IMR-90 (cell line): ENCODE measurements at regions not wholly inside any gene's neighbourhood (a gene's known extent, or its start where the extent isn't known, plus 50 kb on each side); places are given as distances from the start of the nearest gene placed in this dataset.

ENCODE experiments used
- ATAC-seq: fragments of 200-7000 bp; cut with Tn5 transposase; 2 replicates; pipeline ENCODE4 v1.9.1; 2020; ENCODE audit warnings: low read depth, mild to moderate bottlenecking, moderate library complexity
- BruUV-seq: library from RNA; stranded (reverse); fragments of 400-500 nt; replicated peaks from 2 replicates; lab custom pipeline; 2021; lab: Mats Ljungman, UMichigan
- CTCF ChIA-PET: fragments of 300-600 bp; formaldehyde crosslinking; extraction: SDS; loops from one replicate; lab custom pipeline; 2021; ENCODE audit warnings: antibody characterized with exemption; lab: Yijun Ruan, JAX
- POLR2A ChIA-PET: fragments of 300-600 bp; sonication (Branson Sonifier 250); formaldehyde crosslinking; loops from one replicate; lab custom pipeline; 2022; ENCODE audit warnings: antibody characterized with exemption; ENCODE audit not compliant: unreplicated experiment; lab: Charles Lee
- DNase-seq: peaks from one replicate; pipeline ENCODE4 v3.0.0; 2013
- H2AFZ ChIP-seq: replicated peaks from 2 replicates; pipeline ENCODE3; 2013; ENCODE audit warnings: low read length, mild to moderate bottlenecking; ENCODE audit not compliant: poor library complexity
- H2AK5ac ChIP-seq: 2 replicates; pipeline ENCODE4 v1.6.1; 2013; ENCODE audit warnings: low read depth, low read length, inconsistent platforms
- H2AK9ac ChIP-seq: replicated peaks from 2 replicates; pipeline ENCODE3; 2013; ENCODE audit warnings: mild to moderate bottlenecking, low read depth, low read length, moderate library complexity; ENCODE audit not compliant: poor library complexity
- H2BK120ac ChIP-seq: 2 replicates; pipeline ENCODE4 v1.6.1; 2013; ENCODE audit warnings: low read depth, low read length, inconsistent platforms
- H2BK15ac ChIP-seq: 3 replicates; pipeline ENCODE4 v1.6.1; 2013; ENCODE audit warnings: low read depth, low read length, inconsistent platforms
- H2BK20ac ChIP-seq: 2 replicates; pipeline ENCODE4 v1.6.1; 2013; ENCODE audit warnings: low read depth, mild to moderate bottlenecking, inconsistent platforms, low read length, moderate library complexity
- H2BK5ac ChIP-seq: 2 replicates; pipeline ENCODE4 v1.6.1; 2013; ENCODE audit warnings: mild to moderate bottlenecking, low read depth, low read length, inconsistent platforms; ENCODE audit not compliant: poor library complexity, severe bottlenecking
- H3K14ac ChIP-seq: replicated peaks from 2 replicates; pipeline ENCODE4 v1.6.1; 2013; ENCODE audit warnings: low read depth, low read length, inconsistent platforms
- H3K18ac ChIP-seq: 2 replicates; pipeline ENCODE4 v1.6.1; 2013; ENCODE audit warnings: low read depth, low read length, control low read depth
- H3K23ac ChIP-seq: 2 replicates; pipeline ENCODE4 v1.6.1; 2013; ENCODE audit warnings: low read depth, low read length, inconsistent platforms
- H3K27ac ChIP-seq: 2 replicates; pipeline ENCODE4 v1.5.1; 2013; ENCODE audit warnings: mild to moderate bottlenecking, control low read depth, low read length; ENCODE audit not compliant: insufficient read depth
- H3K27me3 ChIP-seq: 2 replicates; pipeline ENCODE4 v1.6.1; 2013; ENCODE audit warnings: low read length; ENCODE audit not compliant: control insufficient read depth, insufficient read depth
- H3K36me3 ChIP-seq: 2 replicates; pipeline ENCODE4 v1.6.1; 2013; ENCODE audit warnings: low read length, mixed read lengths; ENCODE audit not compliant: control insufficient read depth, insufficient read depth
- H3K4ac ChIP-seq: 2 replicates; pipeline ENCODE4 v1.6.1; 2013; ENCODE audit warnings: low read depth, low read length, inconsistent platforms
- H3K4me1 ChIP-seq: 2 replicates; pipeline ENCODE4 v1.6.1; 2013; ENCODE audit warnings: low read length, mixed read lengths; ENCODE audit not compliant: control insufficient read depth, insufficient read depth
- H3K4me2 ChIP-seq: 2 replicates; pipeline ENCODE4 v1.6.1; 2013; ENCODE audit warnings: low read depth, mild to moderate bottlenecking, control low read depth, low read length, moderate library complexity
- H3K4me3 ChIP-seq: 2 replicates; pipeline ENCODE4 v1.5.1; 2013; ENCODE audit warnings: low read depth, mild to moderate bottlenecking, control low read depth, low read length, moderate library complexity; ENCODE audit not compliant: insufficient read depth
- H3K56ac ChIP-seq: 2 replicates; pipeline ENCODE4 v1.6.1; 2013; ENCODE audit warnings: low read length, inconsistent platforms; ENCODE audit not compliant: insufficient read depth; ENCODE audit errors: extremely low read depth
- H3K79me1 ChIP-seq, 2 experiments: 2 replicates each; pipeline ENCODE4 v1.6.1; 2013; ENCODE audit warnings: low read length in 2 of 2, inconsistent platforms in 1 of 2, low read depth in 1 of 2
- H3K9ac ChIP-seq: 2 replicates; pipeline ENCODE4 v1.6.1; 2013; ENCODE audit warnings: low read depth, low read length, control low read depth
- H3K9me1 ChIP-seq: 2 replicates; pipeline ENCODE4 v1.6.1; 2013; ENCODE audit warnings: low read length, inconsistent platforms; ENCODE audit not compliant: insufficient read depth
- H3K9me3 ChIP-seq: 2 replicates; pipeline ENCODE4 v1.6.1; 2013; ENCODE audit warnings: low read length; ENCODE audit not compliant: control insufficient read depth, insufficient read depth
- H4K20me1 ChIP-seq: 2 replicates; pipeline ENCODE4 v1.6.1; 2013; ENCODE audit warnings: low read length, inconsistent platforms; ENCODE audit not compliant: insufficient read depth
- H4K5ac ChIP-seq: 2 replicates; pipeline ENCODE4 v1.6.1; 2013; ENCODE audit warnings: mild to moderate bottlenecking, low read depth, low read length, control low read depth
- H4K8ac ChIP-seq, 2 experiments: 2 replicates each; pipeline ENCODE4 v1.6.1; 2013; ENCODE audit warnings: low read depth in 2 of 2, low read length in 2 of 2, control low read depth in 1 of 2, inconsistent platforms in 1 of 2
- H4K91ac ChIP-seq: 2 replicates; pipeline ENCODE4 v1.6.1; 2013; ENCODE audit warnings: low read depth, low read length, inconsistent platforms; ENCODE audit not compliant: insufficient read depth
- BHLHE40 ChIP-seq: fragments of 150-350 bp; IDR thresholded peaks from 2 replicates; pipeline ENCODE4 v1.6.1; 2016; ENCODE audit warnings: mild to moderate bottlenecking, low read depth, low read length
- CEBPB ChIP-seq: IDR thresholded peaks from 2 replicates; pipeline ENCODE4 v1.6.1; 2012; ENCODE audit warnings: low read depth, low read length, improper control_type of control experiment
- CHD1 ChIP-seq: IDR thresholded peaks from 2 replicates; pipeline ENCODE4 v1.6.1; 2012; ENCODE audit warnings: low read depth, low read length, improper control_type of control experiment
- ELK1 ChIP-seq: fragments of 150-350 bp; IDR thresholded peaks from 2 replicates; pipeline ENCODE4 v1.6.1; 2016; ENCODE audit warnings: low read depth, mild to moderate bottlenecking, low read length, moderate library complexity, borderline replicate concordance
- FOS ChIP-seq: fragments of 150-350 bp; IDR thresholded peaks from 2 replicates; pipeline ENCODE4 v1.6.1; 2016; ENCODE audit warnings: low read depth, low read length
- MAFK ChIP-seq: IDR thresholded peaks from 2 replicates; pipeline ENCODE4 v1.6.1; 2012; ENCODE audit warnings: low read depth, low read length, improper control_type of control experiment
- POLR2A ChIP-seq: IDR thresholded peaks from 2 replicates; pipeline ENCODE4 v1.6.1; 2012; ENCODE audit warnings: mild to moderate bottlenecking, low read depth, low read length
- RAD21 ChIP-seq: IDR thresholded peaks from 2 replicates; pipeline ENCODE4 v1.6.1; 2012; ENCODE audit warnings: low read length, improper control_type of control experiment
- RCOR1 ChIP-seq: IDR thresholded peaks from 2 replicates; pipeline ENCODE4 v1.6.1; 2012; ENCODE audit warnings: mild to moderate bottlenecking, low read length, improper control_type of control experiment; ENCODE audit not compliant: insufficient replicate concordance
- SMC3 ChIP-seq: fragments of 150-350 bp; IDR thresholded peaks from 2 replicates; pipeline ENCODE4 v1.6.1; 2016; ENCODE audit warnings: low read depth, mild to moderate bottlenecking, antibody characterized with exemption, low read length, moderate library complexity
- WGBS, 2 experiments: methylation state at CpG; one replicate each; pipeline versions ENCODE4 v1.1.5 to v1.1.7; 2013; ENCODE audit warnings: missing lambda C conversion rate in 2 of 2; ENCODE audit not compliant: insufficient read length in 1 of 2; ENCODE audit errors: extremely low coverage in 2 of 2; 5-methylcytosine and 5-hydroxymethylcytosine counted together
- dilution Hi-C: fragments of 300-500 bp; cut with HindIII; formaldehyde crosslinking; loops from one replicate; pipeline ENCODE4 v1.14.3; 2018; ENCODE audit warnings: low sequenced_read_pairs; ENCODE audit not compliant: unreplicated experiment
- in situ Hi-C: fragments of 300-500 bp; cut with MboI; formaldehyde crosslinking; loops from 3 replicates; pipeline ENCODE4 v1.14.3; 2019; ENCODE audit warnings: low sequenced_read_pairs, inconsistent platforms, mixed read lengths
- intact Hi-C: fragments of 100-400 bp; cut with micrococcal nuclease; formaldehyde crosslinking; loops from 2 replicates; pipeline ENCODE4 v1.10.0; 2022

GRCh38 chr21:36628106-36628505 lies 70.8 kb upstream of the SIM2 start:
- H2BK20ac ChIP-seq: no peak overlapping the region
- no peak overlapping the region for H3K23ac ChIP-seq
- intact Hi-C loops: no loop called here
- TF ChIP-seq CEBPB: no peak
- no peak for TF ChIP-seq FOS
- TF ChIP-seq SMC3: no peak
- TF ChIP-seq RAD21: no peak
- TF ChIP-seq CHD1: no peak
- TF ChIP-seq BHLHE40: no peak
- TF ChIP-seq RCOR1: no peak
- TF ChIP-seq MAFK: no peak
- TF ChIP-seq ELK1: no peak
- no peak for TF ChIP-seq POLR2A
- peaks cover 19% of the 10 kb centered on the region for H3K27me3 ChIP-seq
- peaks cover 3% of the 10 kb centered on the region for H3K9me1 ChIP-seq
- H4K20me1 ChIP-seq: no peaks in the 10 kb centered on the region
- no CpG with 5 or more reads among the region's 9 CpGs for WGBS, 2 experiments
- H3K56ac ChIP-seq: no peak overlapping the region
- H2BK5ac ChIP-seq: no peak overlapping the region
- dilution Hi-C loops: no loop called here
- ATAC-seq (no peak), DNase-seq (no peak)
- H2AK9ac ChIP-seq: no peak overlapping the region
- H3K9ac ChIP-seq: no peak overlapping the region
- H2AK5ac ChIP-seq: no peak overlapping the region
- in situ Hi-C loops: no loop called here
- H3K4me3 ChIP-seq: no peak overlapping the region
- no peak overlapping the region for H4K8ac ChIP-seq
- H3K4me2 ChIP-seq: no peak overlapping the region
- H4K91ac ChIP-seq: no peak overlapping the region
- no peaks in the 10 kb centered on the region; the same call in 1 of the 2 replicates for H3K4me1 ChIP-seq
- no peak overlapping the region for H3K14ac ChIP-seq
- H3K36me3 ChIP-seq: no peaks in the 10 kb centered on the region
- POLR2A ChIA-PET: no interaction called here
- H2AFZ ChIP-seq: no peak overlapping the region
- 0 out of 2 replicates have a peak, but pooled peaks cover 2% of the 10 kb centered on the region for H3K9me3 ChIP-seq
- no TSS peak for BruUV-seq
- CTCF ChIA-PET: no interaction called here
- no peak overlapping the region for H3K18ac ChIP-seq
- no peaks in the 10 kb centered on the region for H3K79me1 ChIP-seq
- no peak overlapping the region for H4K5ac ChIP-seq
- H2BK120ac ChIP-seq: no peak overlapping the region
- H3K4ac ChIP-seq: no peak overlapping the region
- no peak overlapping the region for H3K27ac ChIP-seq
- no peak overlapping the region for H2BK15ac ChIP-seq
